Stimulated activated naive CD8-positive, alpha-beta T cell treated with anti-CD3 and anti-CD28 coated beads, Interleukin-15, amount 100 ng/mL, for 72 hours (primary cell): ENCODE measurements at regions not wholly inside any gene's neighbourhood (a gene's known extent, or its start where the extent isn't known, plus 50 kb on each side); places are given as distances from the start of the nearest gene placed in this dataset.
A peak's percentile ranks its signal among the peaks of the same experiment; 100 is the strongest.
"Not testable (repeated sequence)": the region's sequence is repeated elsewhere in the genome, so short reads cannot be mapped to it uniquely, and the experiment has no call there.

Source experiments
- ATAC-seq: fragments of 150-1000 bp; cut with Tn5 transposase; 2 replicates; pipeline ENCODE4 v1.10.0; 2021; ENCODE audit warnings: mild to moderate bottlenecking, moderate library complexity
- DNase-seq, 2 donors: peaks; one replicate each; pipeline ENCODE4 v3.0.0; 2021 to 2022
- H3K27ac Mint-ChIP-seq, 2 donors: one replicate each; pipeline ENCODE4 v1.8.0; 2022; ENCODE audit warnings: mild to moderate bottlenecking in 2 of 2, mixed read lengths in 2 of 2, moderate library complexity in 2 of 2
- H3K27me3 Mint-ChIP-seq: one replicate; pipeline ENCODE4 v1.8.0; 2022; ENCODE audit warnings: mixed read lengths
- H3K4me1 Mint-ChIP-seq: one replicate; pipeline ENCODE4 v1.8.0; 2022; ENCODE audit warnings: mild to moderate bottlenecking, mixed read lengths
- H3K4me3 Mint-ChIP-seq, 2 donors: one replicate each; pipeline ENCODE4 v1.8.0; 2022; ENCODE audit warnings: mild to moderate bottlenecking in 2 of 2, mixed read lengths in 2 of 2, moderate library complexity in 1 of 2
- H3K9me3 Mint-ChIP-seq, 2 donors: one replicate each; pipeline ENCODE4 v1.8.0; 2022; ENCODE audit warnings: mixed read lengths in 2 of 2

- Mint-ChIP-seq H3K9me3 (peaks cover 0 to 5% of the 10 kb centered on the region in 2 donors), H3K27me3 (no peaks in the 10 kb centered on the region), H3K4me3 (no peak overlapping the region), H3K4me1 (no peaks in the 10 kb centered on the region), H3K27ac (no peak overlapping the region)
- DNase-seq (no peak), ATAC-seq (no peak)
Observed at GRCh38 chr15:59825901-59826300, 136.8 kb upstream of the BNIP2 start.

GRCh38 chr15:59821286-59821685 lies 132.2 kb upstream of the BNIP2 start:
- H3K27me3 Mint-ChIP-seq, result no peaks in the 10 kb centered on the region
- no peak overlapping the region for H3K27ac Mint-ChIP-seq

GRCh38 chr15:59819092-59819491 lies 130.0 kb upstream of the BNIP2 start:
- no peaks in the 10 kb centered on the region for H3K27me3 Mint-ChIP-seq
- ATAC-seq (no peak), DNase-seq (no peak)
- H3K4me1 Mint-ChIP-seq, result peaks cover 18% of the 10 kb centered on the region
- H3K27ac Mint-ChIP-seq, result no peak overlapping the region
- peaks cover 0 to 5% of the 10 kb centered on the region in 2 donors for H3K9me3 Mint-ChIP-seq
- H3K4me3 Mint-ChIP-seq, result no peak overlapping the region

More at GRCh38 chr15:59821286-59821685, 132.2 kb upstream of the BNIP2 start:
- ATAC-seq (no peak), DNase-seq (no peak)
- Mint-ChIP-seq H3K4me1 (peaks cover 7% of the 10 kb centered on the region), H3K9me3 (peaks cover 0 to 5% of the 10 kb centered on the region in 2 donors), H3K4me3 (no peak overlapping the region)

- no peak for DNase-seq
- Mint-ChIP-seq H3K4me3 (no peak overlapping the region), H3K9me3 (peaks cover 0 to 5% of the 10 kb centered on the region in 2 donors), H3K27ac (no peak overlapping the region), H3K4me1 (peaks cover 26% of the 10 kb centered on the region), H3K27me3 (no peaks in the 10 kb centered on the region)
- no peak for ATAC-seq
Observed at GRCh38 chr15:59818336-59818735, 129.2 kb upstream of the BNIP2 start.

- DNase-seq (no peak), ATAC-seq (no peak)
- no peak overlapping the region for H3K4me3 Mint-ChIP-seq
- H3K4me1 Mint-ChIP-seq, result peaks cover 31% of the 10 kb centered on the region
- peaks cover 0 to 5% of the 10 kb centered on the region in 2 donors for H3K9me3 Mint-ChIP-seq
- H3K27ac Mint-ChIP-seq, result no peak overlapping the region
- no peaks in the 10 kb centered on the region for H3K27me3 Mint-ChIP-seq
Observed at GRCh38 chr15:59817834-59818233, 128.7 kb upstream of the BNIP2 start.

GRCh38 chr15:59817053-59817452 lies 127.9 kb upstream of the BNIP2 start:
- DNase-seq (no peak), ATAC-seq (no peak)
- Mint-ChIP-seq H3K4me3 (no peak overlapping the region), H3K4me1 (peaks cover 39% of the 10 kb centered on the region), H3K27ac (no peak overlapping the region), H3K27me3 (no peaks in the 10 kb centered on the region), H3K9me3 (peaks cover 0 to 2% of the 10 kb centered on the region in 2 donors)

- ATAC-seq (no peak), DNase-seq (no peak)
- Mint-ChIP-seq H3K4me3 (peak overlapping the region; percentile 8 to 16), H3K9me3 (no peaks in the 10 kb centered on the region), H3K27me3 (no peaks in the 10 kb centered on the region), H3K4me1 (peaks cover 34% of the 10 kb centered on the region), H3K27ac (peak overlapping the region in 1 of 2 donors; percentile 60)
Observed at GRCh38 chr15:59814409-59814808, 125.3 kb upstream of the BNIP2 start.

GRCh38 chr15:59812889-59813288 lies 123.8 kb upstream of the BNIP2 start:
- ATAC-seq (no peak), DNase-seq (no peak)
- Mint-ChIP-seq H3K27ac (peak overlapping the region in 1 of 2 donors; percentile 52), H3K9me3 (no peaks in the 10 kb centered on the region), H3K4me1 (peaks cover 34% of the 10 kb centered on the region), H3K4me3 (no peak overlapping the region), H3K27me3 (no peaks in the 10 kb centered on the region)

GRCh38 chr15:59812250-59812870 lies 123.2 kb upstream of the BNIP2 start:
- Mint-ChIP-seq H3K4me1 (peaks cover 34% of the 10 kb centered on the region), H3K27me3 (no peaks in the 10 kb centered on the region), H3K4me3 (peak overlapping the region in 1 of 2 donors; percentile 3), H3K9me3 (no peaks in the 10 kb centered on the region), H3K27ac (peak overlapping the region in 1 of 2 donors; percentile 52)
- DNase-seq (no peak), ATAC-seq (no peak)

GRCh38 chr15:59803293-59803966 lies 114.3 kb upstream of the BNIP2 start:
- peak; percentile 33 for ATAC-seq
- peak overlapping the region; percentile 67 to 93 for H3K27ac Mint-ChIP-seq
- peaks cover 62% of the 10 kb centered on the region for H3K4me1 Mint-ChIP-seq
- DNase-seq, result peak; percentile 61 to 75
- H3K27me3 Mint-ChIP-seq, result not testable (repeated sequence)
- peak overlapping the region; percentile 78 to 81 for H3K4me3 Mint-ChIP-seq
- peaks cover 6 to 27% of the 10 kb centered on the region in 2 donors for H3K9me3 Mint-ChIP-seq

- H3K4me3 Mint-ChIP-seq, result no peak overlapping the region
- H3K4me1 Mint-ChIP-seq, result peaks cover 80% of the 10 kb centered on the region
Observed at GRCh38 chr15:59801649-59802048, 112.5 kb upstream of the BNIP2 start.

GRCh38 chr15:59798605-59798917 lies 109.4 kb upstream of the BNIP2 start:
- no peaks in the 10 kb centered on the region for H3K27me3 Mint-ChIP-seq
- H3K4me1 Mint-ChIP-seq, result peaks cover 91% of the 10 kb centered on the region
- ATAC-seq, result peak; percentile 16

More at GRCh38 chr15:59801649-59802048, 112.5 kb upstream of the BNIP2 start:
- H3K9me3 Mint-ChIP-seq, result peaks cover 6 to 25% of the 10 kb centered on the region in 2 donors
- no peak for ATAC-seq
- DNase-seq, result no peak
- H3K27me3 Mint-ChIP-seq, result no peaks in the 10 kb centered on the region
- H3K27ac Mint-ChIP-seq, result no peak overlapping the region

GRCh38 chr15:59797756-59798604 lies 108.9 kb upstream of the BNIP2 start:
- peak overlapping the region; percentile 69 to 75 for H3K27ac Mint-ChIP-seq
- H3K27me3 Mint-ChIP-seq, result no peaks in the 10 kb centered on the region
- no peaks in the 10 kb centered on the region for H3K9me3 Mint-ChIP-seq
- peaks cover 91% of the 10 kb centered on the region for H3K4me1 Mint-ChIP-seq
- DNase-seq, result peak in 1 of 2 donors; percentile 35
- peak overlapping the region; percentile 58 to 66 for H3K4me3 Mint-ChIP-seq
- ATAC-seq, result peak; percentile 93

More at GRCh38 chr15:59798605-59798917, 109.4 kb upstream of the BNIP2 start:
- DNase-seq, result no peak
- Mint-ChIP-seq H3K4me3 (peak overlapping the region; percentile 58 to 66), H3K9me3 (no peaks in the 10 kb centered on the region), H3K27ac (peak overlapping the region; percentile 69 to 75)

GRCh38 chr15:59794229-59794886 lies 105.2 kb upstream of the BNIP2 start:
- ATAC-seq, result peak; percentile 66

GRCh38 chr15:59792359-59792758 lies 103.2 kb upstream of the BNIP2 start:
- Mint-ChIP-seq H3K9me3 (peaks cover 3 to 5% of the 10 kb centered on the region in 2 donors), H3K4me3 (peak overlapping the region; percentile 58 to 75), H3K27ac (peak overlapping the region in 1 of 2 donors; percentile 66), H3K27me3 (no peaks in the 10 kb centered on the region), H3K4me1 (peaks cover 72% of the 10 kb centered on the region)
- ATAC-seq (peak; percentile 23), DNase-seq (no peak)

More at GRCh38 chr15:59794229-59794886, 105.2 kb upstream of the BNIP2 start:
- Mint-ChIP-seq H3K27ac (peak overlapping the region in 1 of 2 donors; percentile 69), H3K27me3 (no peaks in the 10 kb centered on the region), H3K4me1 (peaks cover 84% of the 10 kb centered on the region), H3K9me3 (peaks cover 3 to 5% of the 10 kb centered on the region in 2 donors), H3K4me3 (peak overlapping the region; percentile 44 to 45)
- peak in 1 of 2 donors; percentile 22 for DNase-seq
